Endothelial cell (in vitro differentiated cells): ENCODE measurements at regions not wholly inside any gene's neighbourhood (a gene's known extent, or its start where the extent isn't known, plus 50 kb on each side); places are given as distances from the start of the nearest gene placed in this dataset.

Source experiments
- DNase-seq: peaks from one replicate; pipeline ENCODE4 v3.0.0; 2021; ENCODE audit warnings: low spot score
- H3K27ac Mint-ChIP-seq: one replicate; pipeline ENCODE4 v1.8.0; 2021; ENCODE audit warnings: mixed read lengths, inconsistent platforms; ENCODE audit not compliant: unreplicated experiment
- H3K27me3 Mint-ChIP-seq: one replicate; pipeline ENCODE4 v1.8.0; 2021; ENCODE audit warnings: mild to moderate bottlenecking, moderate library complexity, mixed read lengths, inconsistent platforms; ENCODE audit not compliant: unreplicated experiment
- H3K36me3 Mint-ChIP-seq: one replicate; pipeline ENCODE4 v1.8.0; 2021; ENCODE audit warnings: mild to moderate bottlenecking, low read depth, mixed read lengths, inconsistent platforms; ENCODE audit not compliant: unreplicated experiment
- H3K4me1 Mint-ChIP-seq: one replicate; pipeline ENCODE4 v1.8.0; 2021; ENCODE audit warnings: mild to moderate bottlenecking, mixed read lengths, inconsistent platforms; ENCODE audit not compliant: unreplicated experiment
- H3K4me3 Mint-ChIP-seq: one replicate; pipeline ENCODE4 v1.8.0; 2021; ENCODE audit warnings: mild to moderate bottlenecking, mixed read lengths, inconsistent platforms; ENCODE audit not compliant: unreplicated experiment
- H3K9me3 Mint-ChIP-seq: one replicate; pipeline ENCODE4 v1.8.0; 2021; ENCODE audit warnings: mixed read lengths, inconsistent platforms; ENCODE audit not compliant: unreplicated experiment
- CTCF ChIP-seq: fragments of 200-600 bp; sonication (generic); IDR thresholded peaks from one replicate; pipeline ENCODE4 v1.5.0; 2021; ENCODE audit warnings: antibody characterized with exemption; ENCODE audit not compliant: unreplicated experiment

DNA sequence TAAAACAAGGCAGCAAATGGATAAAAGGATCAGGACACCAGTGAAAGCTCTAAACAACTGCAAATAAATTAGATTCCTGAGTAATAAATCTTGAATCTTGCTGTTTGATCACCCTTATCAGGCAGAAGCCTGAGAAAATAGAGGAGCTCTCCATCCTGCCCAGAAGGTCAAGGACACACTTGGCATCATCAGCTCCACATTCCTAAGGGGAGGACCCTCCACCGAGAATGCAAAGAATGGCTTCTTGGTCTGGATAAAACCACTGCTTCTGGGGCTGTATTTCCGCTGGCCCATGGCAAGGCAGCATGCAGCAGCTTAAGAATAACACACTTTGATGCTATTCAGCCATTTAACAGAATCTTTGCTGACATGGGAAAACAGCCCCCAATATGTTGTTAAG lies 108.9 kb upstream of the TSC22D2 start:
- DNase-seq = peak; percentile 7
- TF ChIP-seq CTCF = no peak
- no peaks in the 10 kb centered on the region for H3K9me3 Mint-ChIP-seq
- peaks cover 11% of the 10 kb centered on the region for H3K4me1 Mint-ChIP-seq
- H3K4me3 Mint-ChIP-seq = no peak overlapping the region
- H3K27me3 Mint-ChIP-seq = peaks cover 2% of the 10 kb centered on the region
- H3K36me3 Mint-ChIP-seq = no peaks in the 10 kb centered on the region
- H3K27ac Mint-ChIP-seq = no peak overlapping the region

GRCh38 chr3:150296966-150297365 lies 111.1 kb upstream of the TSC22D2 start:
- Mint-ChIP-seq H3K4me1 (peaks cover 11% of the 10 kb centered on the region), H3K27me3 (no peaks in the 10 kb centered on the region), H3K27ac (no peak overlapping the region)

GRCh38 chr3:150296123-150296735 lies 111.9 kb upstream of the TSC22D2 start:
- H3K27ac Mint-ChIP-seq = no peak overlapping the region
- H3K27me3 Mint-ChIP-seq = no peaks in the 10 kb centered on the region
- no peak overlapping the region for H3K4me3 Mint-ChIP-seq
- peaks cover 8% of the 10 kb centered on the region for H3K4me1 Mint-ChIP-seq
- no peaks in the 10 kb centered on the region for H3K36me3 Mint-ChIP-seq
- no peak for TF ChIP-seq CTCF
- no peaks in the 10 kb centered on the region for H3K9me3 Mint-ChIP-seq
- DNase-seq = no peak

More at GRCh38 chr3:150296966-150297365, 111.1 kb upstream of the TSC22D2 start:
- no peak for TF ChIP-seq CTCF
- H3K36me3 Mint-ChIP-seq = no peaks in the 10 kb centered on the region
- H3K4me3 Mint-ChIP-seq = no peak overlapping the region
- no peaks in the 10 kb centered on the region for H3K9me3 Mint-ChIP-seq
- DNase-seq = no peak

GRCh38 chr3:150293401-150294001 lies 114.6 kb upstream of the TSC22D2 start:
- no peak for TF ChIP-seq CTCF
- H3K9me3 Mint-ChIP-seq = no peaks in the 10 kb centered on the region
- no peaks in the 10 kb centered on the region for H3K27me3 Mint-ChIP-seq
- H3K27ac Mint-ChIP-seq = no peak overlapping the region
- DNase-seq = no peak
- no peak overlapping the region for H3K4me3 Mint-ChIP-seq
- H3K36me3 Mint-ChIP-seq = no peaks in the 10 kb centered on the region
- peaks cover 4% of the 10 kb centered on the region for H3K4me1 Mint-ChIP-seq

- Mint-ChIP-seq H3K27ac (no peak overlapping the region), H3K36me3 (no peaks in the 10 kb centered on the region), H3K9me3 (no peaks in the 10 kb centered on the region), H3K4me1 (peaks cover 4% of the 10 kb centered on the region), H3K27me3 (no peaks in the 10 kb centered on the region), H3K4me3 (no peak overlapping the region)
- DNase-seq = no peak
- TF ChIP-seq CTCF = no peak
These were observed 115.2 kb upstream of the TSC22D2 start for GRCh38 chr3:150292891-150293290.
